ENCODE measurements at regions not wholly inside any gene's neighbourhood (a gene's known extent, or its start where the extent isn't known, plus 50 kb on each side); places are given as distances from the start of the nearest gene placed in this dataset.
"Not testable (repeated sequence)": the region's sequence is repeated elsewhere in the genome, so short reads cannot be mapped to it uniquely, and the experiment has no call there.

- peak overlapping the region; percentile 83 for H3K27ac ChIP-seq
- DNase-seq: peak; percentile 76
- H3K9me3 ChIP-seq (ENCODE audit: severe bottlenecking): no peaks in the 10 kb centered on the region
- peak overlapping the region; percentile 10 for H3K4me3 ChIP-seq (ENCODE audit: low read depth, low read length)
- no peaks in the 10 kb centered on the region for H3K36me3 ChIP-seq
- no peak for TF ChIP-seq CTCF (IDR thresholded peaks at IDR 0.05; ENCODE audit: low read depth, low read length)
- H3K27me3 ChIP-seq (ENCODE audit: insufficient read depth, low read depth, severe bottlenecking): no peaks in the 10 kb centered on the region
Measured at GRCh38 chr5:142235870-142236672, 88.8 kb downstream of the SPRY4 start.

GRCh38 chr5:142235050-142235797 lies 89.6 kb downstream of the SPRY4 start:
- H3K27ac ChIP-seq: peak overlapping the region; percentile 83
- H3K9me3 ChIP-seq (ENCODE audit: severe bottlenecking): no peaks in the 10 kb centered on the region
- H3K36me3 ChIP-seq: no peaks in the 10 kb centered on the region
- DNase-seq: peak; percentile 42
- no peaks in the 10 kb centered on the region for H3K27me3 ChIP-seq (ENCODE audit: insufficient read depth, low read depth, severe bottlenecking)
- peak overlapping the region; percentile 10; the same call in 1 of the 2 replicates for H3K4me3 ChIP-seq (ENCODE audit: low read depth, low read length)
- TF ChIP-seq CTCF (IDR thresholded peaks at IDR 0.05; ENCODE audit: low read depth, low read length): no peak

GRCh38 chr5:142233083-142234032 lies 91.5 kb downstream of the SPRY4 start:
- Histone ChIP-seq H3K4me3 (ENCODE audit: low read depth, low read length) (no peak overlapping the region), H3K9me3 (ENCODE audit: severe bottlenecking) (no peaks in the 10 kb centered on the region), H3K27me3 (ENCODE audit: insufficient read depth, low read depth, severe bottlenecking) (no peaks in the 10 kb centered on the region), H3K27ac (no peak overlapping the region), H3K36me3 (no peaks in the 10 kb centered on the region)
- DNase-seq: no peak
- TF ChIP-seq CTCF (IDR thresholded peaks at IDR 0.05; ENCODE audit: low read depth, low read length): no peak

GRCh38 chr5:142230949-142231348 lies 93.9 kb downstream of the SPRY4 start:
- DNase-seq; H3K27me3 ChIP-seq (ENCODE audit: insufficient read depth, low read depth, severe bottlenecking); H3K36me3 ChIP-seq; H3K9me3 ChIP-seq (ENCODE audit: severe bottlenecking); H3K27ac ChIP-seq; H3K4me3 ChIP-seq (ENCODE audit: low read depth, low read length): not testable (repeated sequence)

- no peak for TF ChIP-seq CTCF (IDR thresholded peaks at IDR 0.05; ENCODE audit: low read depth, low read length)
- Histone ChIP-seq H3K4me3 (ENCODE audit: low read depth, low read length) (no peak overlapping the region), H3K36me3 (no peaks in the 10 kb centered on the region), H3K27me3 (ENCODE audit: insufficient read depth, low read depth, severe bottlenecking) (no peaks in the 10 kb centered on the region), H3K9me3 (ENCODE audit: severe bottlenecking) (no peaks in the 10 kb centered on the region), H3K27ac (no peak overlapping the region)
- DNase-seq: no peak
Measured at GRCh38 chr5:142225141-142225540, 99.7 kb downstream of the SPRY4 start.

Data from WERI-Rb-1 (cell line).